ENCODE measurements at regions not wholly inside any gene's neighbourhood (a gene's known extent, or its start where the extent isn't known, plus 50 kb on each side); places are given as distances from the start of the nearest gene placed in this dataset.

DNA sequence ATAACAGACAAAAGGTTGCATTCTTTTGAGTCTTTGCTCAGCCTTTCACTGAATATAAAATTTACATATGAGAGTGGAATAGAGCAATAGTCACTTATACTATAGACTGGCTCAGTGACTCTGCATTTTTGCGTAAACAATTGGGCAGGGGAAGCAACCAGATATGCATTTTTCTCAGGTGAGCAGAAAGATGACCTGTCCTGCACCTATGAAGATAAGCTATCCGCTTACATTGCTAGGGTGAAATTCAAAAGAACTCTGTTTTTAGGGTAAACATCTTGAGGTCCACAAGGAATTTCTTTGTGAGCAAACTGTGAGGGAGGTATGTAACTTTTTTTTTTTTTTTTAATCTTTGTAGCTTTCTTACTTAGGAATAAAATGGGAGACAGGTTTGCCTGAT is 602.4 kb upstream of the PRKX start:
- H3K36me3 ChIP-seq = no peaks in the 10 kb centered on the region
- H3K27ac ChIP-seq = no peak overlapping the region
- H3K9me3 ChIP-seq = no peaks in the 10 kb centered on the region
- H3K4me3 ChIP-seq = no peak overlapping the region
- H3K27me3 ChIP-seq = no peaks in the 10 kb centered on the region
- intact Hi-C loops (cut with DNase I; ENCODE audit: low total_unique reads) = no loop called here
- TF ChIP-seq CTCF (IDR thresholded peaks at IDR 0.05) = no peak
- H3K4me1 ChIP-seq = no peaks in the 10 kb centered on the region
- DNase-seq = no peak

GRCh38 chrX:4314586-4314985 is 601.1 kb upstream of the PRKX start:
- H3K4me3 ChIP-seq = no peak overlapping the region
- H3K4me1 ChIP-seq = no peaks in the 10 kb centered on the region
- no peak for TF ChIP-seq CTCF (IDR thresholded peaks at IDR 0.05)
- no peak overlapping the region for H3K27ac ChIP-seq
- no peaks in the 10 kb centered on the region for H3K36me3 ChIP-seq
- no peaks in the 10 kb centered on the region for H3K9me3 ChIP-seq
- no peak for DNase-seq
- no peaks in the 10 kb centered on the region for H3K27me3 ChIP-seq
- intact Hi-C loops (cut with DNase I; ENCODE audit: low total_unique reads) = no loop called here

GRCh38 chrX:4277122-4277521 is 563.7 kb upstream of the PRKX start:
- Histone ChIP-seq H3K4me3 (no peak overlapping the region), H3K9me3 (peaks cover 0 to 6% (median 3%) of the 10 kb centered on the region in 3 donors), H3K4me1 (no peaks in the 10 kb centered on the region), H3K36me3 (no peaks in the 10 kb centered on the region), H3K27me3 (no peaks in the 10 kb centered on the region), H3K27ac (no peak overlapping the region)
- TF ChIP-seq CTCF (IDR thresholded peaks at IDR 0.05) = no peak
- intact Hi-C loops (cut with DNase I; ENCODE audit: low total_unique reads) = no loop called here
- DNase-seq = no peak

DNA sequence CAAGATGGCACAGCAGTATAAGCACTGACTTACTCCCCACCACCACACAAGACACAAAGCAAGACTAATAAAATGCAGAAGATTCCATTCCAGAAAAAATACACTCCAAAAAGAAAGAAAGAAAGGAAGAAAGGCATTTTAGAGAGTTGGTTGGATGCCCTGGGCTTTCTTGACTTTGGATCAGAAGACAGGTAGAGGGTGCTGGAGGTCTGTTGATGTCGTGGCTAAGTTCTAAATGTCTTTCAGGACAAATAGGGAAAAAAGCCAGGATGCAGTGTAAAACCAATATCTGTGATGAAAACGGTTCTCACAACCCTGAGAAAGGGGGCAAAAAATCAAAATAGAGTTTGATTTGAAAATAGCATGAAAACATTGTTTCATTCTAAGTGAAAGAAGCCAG is 555.2 kb upstream of the PRKX start:
- H3K27me3 ChIP-seq = no peaks in the 10 kb centered on the region
- H3K27ac ChIP-seq = no peak overlapping the region
- no peaks in the 10 kb centered on the region for H3K36me3 ChIP-seq
- DNase-seq = no peak
- H3K4me1 ChIP-seq = no peaks in the 10 kb centered on the region
- no peak overlapping the region for H3K4me3 ChIP-seq
- H3K9me3 ChIP-seq = no peaks in the 10 kb centered on the region
- intact Hi-C loops (cut with DNase I; ENCODE audit: low total_unique reads) = no loop called here
- TF ChIP-seq CTCF (IDR thresholded peaks at IDR 0.05) = no peak

DNA sequence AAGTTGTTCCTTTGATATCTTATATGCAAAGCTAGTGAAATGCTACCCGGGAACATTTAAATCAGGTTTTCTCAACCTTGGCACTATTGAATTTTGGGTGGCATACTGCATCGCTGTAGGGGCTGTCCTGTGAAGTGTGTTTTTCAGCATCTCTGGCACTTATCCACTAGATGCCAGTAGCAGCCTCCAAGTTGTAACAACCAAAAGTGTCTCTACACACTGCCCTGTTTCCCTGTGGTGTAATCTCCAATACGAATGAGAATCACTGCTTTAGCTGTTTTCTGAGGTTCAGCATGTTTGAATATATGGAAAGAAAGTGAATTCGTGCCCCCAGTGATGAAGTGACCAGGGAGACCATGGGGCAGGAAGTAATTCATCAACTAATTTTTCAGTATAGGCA is 551.6 kb upstream of the PRKX start:
- intact Hi-C loops (cut with DNase I; ENCODE audit: low total_unique reads) = no loop called here
- H3K4me3 ChIP-seq = no peak overlapping the region
- H3K27me3 ChIP-seq = no peaks in the 10 kb centered on the region
- H3K36me3 ChIP-seq = no peaks in the 10 kb centered on the region
- TF ChIP-seq CTCF (IDR thresholded peaks at IDR 0.05) = no peak
- H3K9me3 ChIP-seq = no peaks in the 10 kb centered on the region
- no peak overlapping the region for H3K27ac ChIP-seq
- H3K4me1 ChIP-seq = no peaks in the 10 kb centered on the region
- DNase-seq = no peak

Data from tibial artery (tissue), 4 donors.